Keratinocyte (primary cell): ENCODE measurements at regions not wholly inside any gene's neighbourhood (a gene's known extent, or its start where the extent isn't known, plus 50 kb on each side); places are given as distances from the start of the nearest gene placed in this dataset.

Experiments used
- EZH2 ChIP-seq: IDR thresholded peaks from one replicate; pipeline ENCODE4 v1.6.1; 2012; ENCODE audit warnings: inconsistent platforms, mild to moderate bottlenecking, low read length, moderate library complexity
- TF ChIP-seq, protein P1 (sequence below), 3 experiments: IDR thresholded peaks in 1 of 3; conservative IDR thresholded peaks in 1 of 3; optimal IDR thresholded peaks in 1 of 3; 2 replicates in 2 of 3; 3 replicates in 1 of 3; pipeline versions ENCODE3 to v1.5.1; 2011; ENCODE audit warnings: low read length in 3 of 3, mild to moderate bottlenecking in 3 of 3, moderate library complexity in 2 of 3, control low read depth in 1 of 3, inconsistent platforms in 1 of 3; ENCODE audit not compliant: insufficient read depth in 2 of 3; ENCODE audit errors: extremely low read depth in 1 of 3

DNA sequence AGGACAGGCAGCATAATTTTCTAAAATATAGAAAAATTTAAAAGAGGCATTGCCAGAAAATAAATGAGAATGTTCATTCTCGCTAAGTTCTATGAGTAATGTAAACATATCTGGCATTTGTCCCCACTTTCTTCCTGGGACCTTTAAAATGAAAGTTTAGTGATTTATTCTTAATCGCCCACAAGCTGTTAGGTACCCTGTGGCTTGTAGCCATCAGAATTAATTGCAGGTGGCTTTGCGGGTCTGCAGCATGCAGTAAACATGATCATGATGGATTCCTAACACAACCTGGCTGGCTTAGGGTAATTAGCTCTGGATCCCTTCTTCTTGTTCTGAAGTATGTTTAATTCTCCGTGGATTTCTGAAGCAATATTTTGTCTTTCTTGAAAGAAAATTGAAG, 103.5 kb upstream of the FRMD6 start:
- TF ChIP-seq, protein P1, sequence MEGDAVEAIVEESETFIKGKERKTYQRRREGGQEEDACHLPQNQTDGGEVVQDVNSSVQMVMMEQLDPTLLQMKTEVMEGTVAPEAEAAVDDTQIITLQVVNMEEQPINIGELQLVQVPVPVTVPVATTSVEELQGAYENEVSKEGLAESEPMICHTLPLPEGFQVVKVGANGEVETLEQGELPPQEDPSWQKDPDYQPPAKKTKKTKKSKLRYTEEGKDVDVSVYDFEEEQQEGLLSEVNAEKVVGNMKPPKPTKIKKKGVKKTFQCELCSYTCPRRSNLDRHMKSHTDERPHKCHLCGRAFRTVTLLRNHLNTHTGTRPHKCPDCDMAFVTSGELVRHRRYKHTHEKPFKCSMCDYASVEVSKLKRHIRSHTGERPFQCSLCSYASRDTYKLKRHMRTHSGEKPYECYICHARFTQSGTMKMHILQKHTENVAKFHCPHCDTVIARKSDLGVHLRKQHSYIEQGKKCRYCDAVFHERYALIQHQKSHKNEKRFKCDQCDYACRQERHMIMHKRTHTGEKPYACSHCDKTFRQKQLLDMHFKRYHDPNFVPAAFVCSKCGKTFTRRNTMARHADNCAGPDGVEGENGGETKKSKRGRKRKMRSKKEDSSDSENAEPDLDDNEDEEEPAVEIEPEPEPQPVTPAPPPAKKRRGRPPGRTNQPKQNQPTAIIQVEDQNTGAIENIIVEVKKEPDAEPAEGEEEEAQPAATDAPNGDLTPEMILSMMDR (optimal IDR thresholded peaks at IDR 0.05 in 1 of 3, IDR thresholded peaks at IDR 0.05 in 1 of 3, conservative IDR thresholded peaks at IDR 0.05 in 1 of 3; ENCODE audit: extremely low read depth in 1 of 3, insufficient read depth in 2 of 3, low read length in 3 of 3) = no peak
- TF ChIP-seq EZH2 = no peak
